H1 (cell line): ENCODE measurements at regions not wholly inside any gene's neighbourhood (a gene's known extent, or its start where the extent isn't known, plus 50 kb on each side); places are given as distances from the start of the nearest gene placed in this dataset.

Experiments
- CBX5 ChIP-seq: fragments of 300-800, 300-1000 bp; sonication (generic); IDR thresholded peaks from 2 replicates; pipeline ENCODE4 v1.7.1; 2016; ENCODE audit warnings: antibody characterized with exemption, low read length, low read depth
- EGR1 ChIP-seq: IDR thresholded peaks from 2 replicates; pipeline ENCODE4 v1.6.1; 2011; ENCODE audit warnings: low read depth, low read length, borderline replicate concordance
- EZH2 ChIP-seq: fragments of 200-600 bp; sonication (generic); IDR thresholded peaks from 2 replicates; pipeline ENCODE4 v1.7.1; 2012; ENCODE audit warnings: low read depth, mild to moderate bottlenecking, moderate library complexity, low read length, inconsistent platforms; ENCODE audit not compliant: severe bottlenecking
- JUND ChIP-seq: IDR thresholded peaks from 2 replicates; pipeline ENCODE4 v1.6.1; 2011; ENCODE audit warnings: mild to moderate bottlenecking, improper control_type of control experiment, low read length
- POU5F1 ChIP-seq: IDR thresholded peaks from 2 replicates; pipeline ENCODE4 v1.6.1; 2011; ENCODE audit warnings: low read depth, mild to moderate bottlenecking, low read length, moderate library complexity
- RXRA ChIP-seq: IDR thresholded peaks from 2 replicates; pipeline ENCODE4 v1.6.1; 2011; ENCODE audit warnings: low read depth, mild to moderate bottlenecking, low read length, moderate library complexity; ENCODE audit not compliant: insufficient read depth
- TF ChIP-seq, protein P1 (sequence below): IDR thresholded peaks from 2 replicates; pipeline ENCODE4 v1.6.1; 2011; ENCODE audit warnings: low read length, improper control_type of control experiment

DNA sequence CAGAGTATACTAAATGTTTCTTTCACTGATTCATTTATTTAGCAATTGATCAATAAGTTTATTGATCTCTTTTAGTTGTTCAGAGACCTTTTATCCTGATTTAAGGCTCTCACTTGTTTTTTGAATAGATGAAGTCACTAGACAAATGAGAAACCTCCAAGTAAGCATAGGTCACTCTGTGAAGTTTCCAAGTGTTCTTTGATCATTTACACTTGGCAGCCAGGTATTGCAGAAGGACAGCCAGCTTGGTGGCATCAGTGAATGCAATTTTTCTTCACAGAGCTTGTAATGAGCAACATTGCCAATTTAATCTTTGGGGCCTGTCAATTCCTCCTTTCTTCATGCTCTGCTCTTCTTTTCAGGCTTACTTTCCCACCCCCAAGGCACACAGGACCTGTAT is 413.0 kb downstream of the OMA1 start (continued):
- TF ChIP-seq, protein P1, sequence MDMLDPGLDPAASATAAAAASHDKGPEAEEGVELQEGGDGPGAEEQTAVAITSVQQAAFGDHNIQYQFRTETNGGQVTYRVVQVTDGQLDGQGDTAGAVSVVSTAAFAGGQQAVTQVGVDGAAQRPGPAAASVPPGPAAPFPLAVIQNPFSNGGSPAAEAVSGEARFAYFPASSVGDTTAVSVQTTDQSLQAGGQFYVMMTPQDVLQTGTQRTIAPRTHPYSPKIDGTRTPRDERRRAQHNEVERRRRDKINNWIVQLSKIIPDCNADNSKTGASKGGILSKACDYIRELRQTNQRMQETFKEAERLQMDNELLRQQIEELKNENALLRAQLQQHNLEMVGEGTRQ, result no peak
- TF ChIP-seq EGR1 (no peak), CBX5 (no peak), RXRA (no peak), POU5F1 (no peak), JUND (no peak), EZH2 (no peak)
